ENCODE measurements at regions not wholly inside any gene's neighbourhood (a gene's known extent, or its start where the extent isn't known, plus 50 kb on each side); places are given as distances from the start of the nearest gene placed in this dataset.

DNA sequence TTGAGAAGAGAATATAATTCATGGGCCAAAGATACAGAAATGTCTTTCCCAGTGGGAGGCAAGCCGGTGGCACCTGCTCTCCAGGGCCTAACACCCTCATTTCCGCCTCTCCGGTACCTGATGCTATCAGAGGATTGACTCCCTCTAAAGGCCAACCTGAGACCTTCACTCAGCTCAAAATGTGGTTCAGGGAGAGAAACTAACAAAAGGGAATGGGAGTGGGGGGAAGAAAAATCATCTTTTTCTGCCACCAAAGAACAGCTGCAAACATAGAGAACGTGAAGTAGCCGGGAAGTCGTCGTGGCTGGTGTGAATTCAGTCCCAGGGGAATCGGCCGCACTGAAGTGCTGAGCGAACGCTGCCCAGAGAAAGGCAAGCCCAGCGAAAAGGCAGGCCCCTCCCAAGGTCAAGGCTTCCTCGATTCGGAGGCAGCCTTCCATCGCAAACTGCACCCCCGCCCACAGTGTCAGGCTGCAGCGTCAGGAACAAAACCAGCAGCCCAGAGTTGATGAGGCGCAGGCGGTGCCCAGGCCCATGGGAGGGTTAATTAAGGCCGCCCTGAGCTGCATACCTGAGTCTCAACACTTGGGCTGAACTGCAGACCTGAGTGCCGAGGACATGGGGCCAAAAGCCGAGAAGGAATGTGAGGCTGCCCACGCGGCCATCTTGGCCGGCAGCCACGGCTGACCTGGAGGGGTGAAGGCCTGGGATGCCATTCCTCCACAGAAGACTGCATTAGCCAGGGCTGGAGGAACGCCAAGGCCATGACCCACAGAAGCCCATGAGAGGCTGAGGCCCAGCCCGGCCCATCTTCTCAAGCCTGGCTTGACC lies 160.2 kb downstream of the PSMG1 start:
- H3K4me2 ChIP-seq (ENCODE audit: low read length), result no peak overlapping the region
- H3K79me2 ChIP-seq (ENCODE audit: control insufficient read depth, insufficient read depth, low read length), result no peaks in the 10 kb centered on the region
- DNase-seq, result peak; percentile 77
- no CpG with 5 or more reads among the region's 28 CpGs for WGBS (ENCODE audit: extremely low coverage, insufficient coverage, low lambda C conversion rate)
- no peak overlapping the region for H2BK120ac ChIP-seq (ENCODE audit: low read depth, low read length)
- no peaks in the 10 kb centered on the region for H3K36me3 ChIP-seq (ENCODE audit: control insufficient read depth, insufficient read depth, low read length)
- no peak overlapping the region for H3K23ac ChIP-seq (ENCODE audit: low read length)
- no peak overlapping the region for H2BK15ac ChIP-seq (replicated peaks; ENCODE audit: low read depth)
- no peak overlapping the region for H3K4me3 ChIP-seq (ENCODE audit: low read length)
- H3K56ac ChIP-seq (ENCODE audit: low read length), result peak overlapping the region; percentile 65
- no peaks in the 10 kb centered on the region for H3K27me3 ChIP-seq (ENCODE audit: insufficient read depth, low read length, poor library complexity)
- H2AK5ac ChIP-seq (ENCODE audit: low read length), result no peak overlapping the region
- no peak overlapping the region for H3K9ac ChIP-seq (ENCODE audit: low read length)
- no peaks in the 10 kb centered on the region for H3K4me1 ChIP-seq (ENCODE audit: control insufficient read depth, low read depth, low read length)
- no peak overlapping the region for H3K4ac ChIP-seq (ENCODE audit: low read depth, low read length)
- no peak overlapping the region for H3K27ac ChIP-seq (ENCODE audit: low read depth, low read length)
- no peak overlapping the region for H4K5ac ChIP-seq (ENCODE audit: low read length)
- H3K18ac ChIP-seq (ENCODE audit: low read length), result no peak overlapping the region
- peak overlapping the region; percentile 23 for H2BK5ac ChIP-seq (ENCODE audit: low read length)
- H3K79me1 ChIP-seq (ENCODE audit: low read length), result no peaks in the 10 kb centered on the region
- H4K8ac ChIP-seq (ENCODE audit: low read depth, low read length), result no peak overlapping the region

DNA sequence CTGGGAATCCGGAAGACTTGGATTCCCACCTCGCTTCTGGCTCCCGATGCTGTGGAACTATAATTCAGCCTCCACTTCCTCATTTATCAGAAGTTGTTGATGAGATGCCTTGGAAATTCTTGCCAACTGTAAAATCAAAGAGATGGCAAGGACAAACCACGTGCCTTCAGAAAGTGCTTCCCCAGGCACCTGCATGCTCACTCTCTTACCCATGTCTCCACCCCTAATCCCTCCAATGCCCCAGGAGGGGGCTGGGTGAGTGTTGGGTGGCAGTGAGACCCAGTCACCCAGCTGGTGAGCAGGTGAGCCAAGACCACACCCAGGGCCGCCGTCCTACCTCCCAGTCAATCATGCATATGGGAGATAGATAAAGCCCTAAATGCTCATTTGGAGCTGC lies 160.8 kb downstream of the PSMG1 start:
- no peak for DNase-seq
- Histone ChIP-seq H3K79me2 (ENCODE audit: control insufficient read depth, insufficient read depth, low read length) (no peaks in the 10 kb centered on the region), H2BK15ac (replicated peaks; ENCODE audit: low read depth) (no peak overlapping the region), H3K9ac (ENCODE audit: low read length) (no peak overlapping the region), H3K36me3 (ENCODE audit: control insufficient read depth, insufficient read depth, low read length) (no peaks in the 10 kb centered on the region), H3K4me1 (ENCODE audit: control insufficient read depth, low read depth, low read length) (no peaks in the 10 kb centered on the region), H3K56ac (ENCODE audit: low read length) (no peak overlapping the region), H3K23ac (ENCODE audit: low read length) (no peak overlapping the region), H2BK5ac (ENCODE audit: low read length) (no peak overlapping the region), H3K27ac (ENCODE audit: low read depth, low read length) (no peak overlapping the region), H3K79me1 (ENCODE audit: low read length) (no peaks in the 10 kb centered on the region), H3K4me2 (ENCODE audit: low read length) (no peak overlapping the region), H2AK5ac (ENCODE audit: low read length) (no peak overlapping the region), H3K4ac (ENCODE audit: low read depth, low read length) (no peak overlapping the region), H2BK120ac (ENCODE audit: low read depth, low read length) (no peak overlapping the region), H3K27me3 (ENCODE audit: insufficient read depth, low read length, poor library complexity) (no peaks in the 10 kb centered on the region), H4K8ac (ENCODE audit: low read depth, low read length) (no peak overlapping the region), H4K5ac (ENCODE audit: low read length) (no peak overlapping the region), H3K18ac (ENCODE audit: low read length) (no peak overlapping the region), H3K4me3 (ENCODE audit: low read length) (no peak overlapping the region)
- WGBS (ENCODE audit: extremely low coverage, insufficient coverage, low lambda C conversion rate), result no CpG with 5 or more reads among the region's 6 CpGs

GRCh38 chr21:39022035-39022434 lies 161.2 kb downstream of the PSMG1 start:
- no peak overlapping the region for H2BK120ac ChIP-seq (ENCODE audit: low read depth, low read length)
- H3K4me2 ChIP-seq (ENCODE audit: low read length), result no peak overlapping the region
- H3K56ac ChIP-seq (ENCODE audit: low read length), result no peak overlapping the region
- no peaks in the 10 kb centered on the region for H3K79me1 ChIP-seq (ENCODE audit: low read length)
- H3K4ac ChIP-seq (ENCODE audit: low read depth, low read length), result no peak overlapping the region
- H3K4me1 ChIP-seq (ENCODE audit: control insufficient read depth, low read depth, low read length), result no peaks in the 10 kb centered on the region
- no peak overlapping the region for H3K4me3 ChIP-seq (ENCODE audit: low read length)
- H3K27me3 ChIP-seq (ENCODE audit: insufficient read depth, low read length, poor library complexity), result no peaks in the 10 kb centered on the region
- H3K36me3 ChIP-seq (ENCODE audit: control insufficient read depth, insufficient read depth, low read length), result no peaks in the 10 kb centered on the region
- no peak overlapping the region for H3K9ac ChIP-seq (ENCODE audit: low read length)
- H3K27ac ChIP-seq (ENCODE audit: low read depth, low read length), result no peak overlapping the region
- H3K18ac ChIP-seq (ENCODE audit: low read length), result no peak overlapping the region
- no peak overlapping the region for H3K23ac ChIP-seq (ENCODE audit: low read length)
- H2BK15ac ChIP-seq (replicated peaks; ENCODE audit: low read depth), result no peak overlapping the region
- H3K79me2 ChIP-seq (ENCODE audit: control insufficient read depth, insufficient read depth, low read length), result no peaks in the 10 kb centered on the region
- H2AK5ac ChIP-seq (ENCODE audit: low read length), result no peak overlapping the region
- no peak overlapping the region for H4K5ac ChIP-seq (ENCODE audit: low read length)
- H4K8ac ChIP-seq (ENCODE audit: low read depth, low read length), result no peak overlapping the region
- no peak for DNase-seq
- no peak overlapping the region for H2BK5ac ChIP-seq (ENCODE audit: low read length)
- no CpG with 5 or more reads among the region's 14 CpGs for WGBS (ENCODE audit: extremely low coverage, insufficient coverage, low lambda C conversion rate)

- no peaks in the 10 kb centered on the region for H3K27me3 ChIP-seq (ENCODE audit: insufficient read depth, low read length, poor library complexity)
- H2BK5ac ChIP-seq (ENCODE audit: low read length), result no peak overlapping the region
- no peak overlapping the region for H4K5ac ChIP-seq (ENCODE audit: low read length)
- no peak overlapping the region for H3K23ac ChIP-seq (ENCODE audit: low read length)
- H2BK120ac ChIP-seq (ENCODE audit: low read depth, low read length), result no peak overlapping the region
- H3K27ac ChIP-seq (ENCODE audit: low read depth, low read length), result no peak overlapping the region
- no peaks in the 10 kb centered on the region for H3K79me1 ChIP-seq (ENCODE audit: low read length)
- H3K56ac ChIP-seq (ENCODE audit: low read length), result peak overlapping the region; percentile 36
- no peak overlapping the region for H3K4ac ChIP-seq (ENCODE audit: low read depth, low read length)
- H3K18ac ChIP-seq (ENCODE audit: low read length), result peak overlapping the region; percentile 20
- H3K4me1 ChIP-seq (ENCODE audit: control insufficient read depth, low read depth, low read length), result no peaks in the 10 kb centered on the region
- no peaks in the 10 kb centered on the region for H3K79me2 ChIP-seq (ENCODE audit: control insufficient read depth, insufficient read depth, low read length)
- H2BK15ac ChIP-seq (replicated peaks; ENCODE audit: low read depth), result no peak overlapping the region
- no CpG with 5 or more reads among the region's 7 CpGs for WGBS (ENCODE audit: extremely low coverage, insufficient coverage, low lambda C conversion rate)
- no peaks in the 10 kb centered on the region for H3K36me3 ChIP-seq (ENCODE audit: control insufficient read depth, insufficient read depth, low read length)
- DNase-seq, result peak; percentile 40
- no peak overlapping the region for H3K4me2 ChIP-seq (ENCODE audit: low read length)
- H3K9ac ChIP-seq (ENCODE audit: low read length), result no peak overlapping the region
- no peak overlapping the region for H2AK5ac ChIP-seq (ENCODE audit: low read length)
- H4K8ac ChIP-seq (ENCODE audit: low read depth, low read length), result no peak overlapping the region
- no peak overlapping the region for H3K4me3 ChIP-seq (ENCODE audit: low read length)
Observed at GRCh38 chr21:39021478-39021832, 161.8 kb downstream of the PSMG1 start.

DNA sequence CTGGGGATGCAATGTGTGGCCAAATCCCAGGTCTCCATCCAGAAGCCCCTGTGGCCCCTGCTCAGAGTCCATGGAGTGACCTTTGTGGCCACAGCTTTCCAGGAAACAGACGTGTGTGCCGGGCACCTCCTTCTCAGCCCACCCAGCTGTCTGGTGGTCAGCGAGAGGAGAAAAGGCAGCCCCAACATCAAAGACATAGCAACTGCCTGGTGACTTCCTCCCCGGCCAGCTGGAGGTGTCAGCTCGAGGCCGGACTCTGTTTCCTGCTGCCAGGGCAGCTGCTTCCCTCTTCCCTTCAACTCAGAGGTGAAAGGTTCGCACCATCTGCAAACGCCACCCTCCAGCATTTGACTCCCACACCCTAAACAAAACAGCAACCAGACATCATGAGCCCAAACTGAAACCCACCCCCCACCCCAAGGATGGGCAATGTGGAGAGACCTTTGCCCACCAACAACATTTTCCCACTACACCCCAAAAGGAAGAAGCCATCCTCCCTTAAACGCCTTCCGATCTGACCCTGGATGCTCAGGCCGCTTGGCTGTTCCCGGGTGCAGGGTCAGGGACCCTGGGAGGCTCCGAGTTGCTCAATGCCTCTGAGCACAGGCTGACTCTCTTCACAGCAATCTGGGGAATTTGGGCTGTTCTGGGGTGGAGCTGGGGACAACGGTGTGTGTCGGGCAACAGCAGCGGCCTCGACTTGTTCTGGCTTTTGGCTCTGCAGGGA lies 162.3 kb downstream of the PSMG1 start:
- no peak overlapping the region for H2BK15ac ChIP-seq (replicated peaks; ENCODE audit: low read depth)
- H3K23ac ChIP-seq (ENCODE audit: low read length), result peak overlapping the region; percentile 16
- H3K4ac ChIP-seq (ENCODE audit: low read depth, low read length), result no peak overlapping the region
- no peaks in the 10 kb centered on the region for H3K36me3 ChIP-seq (ENCODE audit: control insufficient read depth, insufficient read depth, low read length)
- H3K4me2 ChIP-seq (ENCODE audit: low read length), result no peak overlapping the region
- H3K27ac ChIP-seq (ENCODE audit: low read depth, low read length), result no peak overlapping the region
- H3K79me2 ChIP-seq (ENCODE audit: control insufficient read depth, insufficient read depth, low read length), result no peaks in the 10 kb centered on the region
- H3K27me3 ChIP-seq (ENCODE audit: insufficient read depth, low read length, poor library complexity), result no peaks in the 10 kb centered on the region
- H4K5ac ChIP-seq (ENCODE audit: low read length), result no peak overlapping the region
- no peaks in the 10 kb centered on the region for H3K79me1 ChIP-seq (ENCODE audit: low read length)
- peak overlapping the region; percentile 20 for H3K18ac ChIP-seq (ENCODE audit: low read length)
- H3K4me3 ChIP-seq (ENCODE audit: low read length), result no peak overlapping the region
- no peak overlapping the region for H3K9ac ChIP-seq (ENCODE audit: low read length)
- no CpG with 5 or more reads among the region's 17 CpGs for WGBS (ENCODE audit: extremely low coverage, insufficient coverage, low lambda C conversion rate)
- H3K56ac ChIP-seq (ENCODE audit: low read length), result peak overlapping the region; percentile 36
- DNase-seq, result peak; percentile 86
- H4K8ac ChIP-seq (ENCODE audit: low read depth, low read length), result no peak overlapping the region
- H3K4me1 ChIP-seq (ENCODE audit: control insufficient read depth, low read depth, low read length), result no peaks in the 10 kb centered on the region
- no peak overlapping the region for H2AK5ac ChIP-seq (ENCODE audit: low read length)
- no peak overlapping the region for H2BK120ac ChIP-seq (ENCODE audit: low read depth, low read length)
- no peak overlapping the region for H2BK5ac ChIP-seq (ENCODE audit: low read length)
